Middle frontal gyrus (tissue), 1 donor: ENCODE measurements at regions not wholly inside any gene's neighbourhood (a gene's known extent, or its start where the extent isn't known, plus 50 kb on each side); places are given as distances from the start of the nearest gene placed in this dataset.

Experiments
- DNase-seq: peaks from one replicate; pipeline ENCODE4 v3.0.0-alpha.2; 2015; ENCODE audit warnings: low spot score; ENCODE audit errors: extremely low spot score

GRCh38 chr7:155360495-155361345 lies 63.0 kb downstream of the INSIG1 start:
- DNase-seq, result no peak

- DNase-seq, result no peak
These were observed 63.6 kb downstream of the INSIG1 start for GRCh38 chr7:155361346-155361680.

GRCh38 chr7:155361947-155362346 lies 64.3 kb downstream of the INSIG1 start:
- no peak for DNase-seq

- DNase-seq, result no peak
These were observed 64.9 kb downstream of the INSIG1 start for GRCh38 chr7:155362380-155363145.

GRCh38 chr7:155363146-155363539 lies 65.5 kb downstream of the INSIG1 start:
- DNase-seq, result no peak

- no peak for DNase-seq
These were observed 66.3 kb downstream of the INSIG1 start for GRCh38 chr7:155363852-155364600.

GRCh38 chr7:155365146-155365874 lies 67.6 kb downstream of the INSIG1 start:
- no peak for DNase-seq

GRCh38 chr7:155368894-155369600 lies 71.4 kb downstream of the INSIG1 start:
- no peak for DNase-seq

GRCh38 chr7:155369766-155370165 lies 72.1 kb downstream of the INSIG1 start:
- DNase-seq, result no peak

GRCh38 chr7:155371331-155371883 lies 73.7 kb downstream of the INSIG1 start:
- DNase-seq, result no peak

- no peak for DNase-seq
These were observed 74.5 kb downstream of the INSIG1 start for GRCh38 chr7:155371884-155372781.

GRCh38 chr7:155372782-155373358 lies 75.2 kb downstream of the INSIG1 start:
- DNase-seq, result no peak

- DNase-seq, result no peak
These were observed 75.9 kb downstream of the INSIG1 start for GRCh38 chr7:155373359-155374273.

- no peak for DNase-seq
These were observed 76.9 kb downstream of the INSIG1 start for GRCh38 chr7:155374276-155375252.

GRCh38 chr7:155375337-155376277 lies 77.9 kb downstream of the INSIG1 start:
- no peak for DNase-seq
